Esophagus squamous epithelium (tissue), 4 donors: ENCODE measurements at regions not wholly inside any gene's neighbourhood (a gene's known extent, or its start where the extent isn't known, plus 50 kb on each side); places are given as distances from the start of the nearest gene placed in this dataset.

Source experiments
- POLR2A ChIP-seq, 4 donors: fragments of 450-650 bp; IDR thresholded peaks; one replicate each; pipeline ENCODE4 v1.6.1; 2017; ENCODE audit warnings: antibody characterized with exemption in 4 of 4, mild to moderate bottlenecking in 4 of 4, moderate library complexity in 3 of 4
- TF ChIP-seq, protein P1 (sequence below), 6 experiments: fragments of 450-650 bp in 4 of 6; fragments of 200-600 bp in 2 of 6; sonication (generic) in 2 of 6; IDR thresholded peaks; one replicate each; pipeline ENCODE4 v1.5.1; 2016 to 2019; ENCODE audit warnings: antibody characterized with exemption in 6 of 6, mild to moderate bottlenecking in 4 of 6, moderate library complexity in 4 of 6

DNA sequence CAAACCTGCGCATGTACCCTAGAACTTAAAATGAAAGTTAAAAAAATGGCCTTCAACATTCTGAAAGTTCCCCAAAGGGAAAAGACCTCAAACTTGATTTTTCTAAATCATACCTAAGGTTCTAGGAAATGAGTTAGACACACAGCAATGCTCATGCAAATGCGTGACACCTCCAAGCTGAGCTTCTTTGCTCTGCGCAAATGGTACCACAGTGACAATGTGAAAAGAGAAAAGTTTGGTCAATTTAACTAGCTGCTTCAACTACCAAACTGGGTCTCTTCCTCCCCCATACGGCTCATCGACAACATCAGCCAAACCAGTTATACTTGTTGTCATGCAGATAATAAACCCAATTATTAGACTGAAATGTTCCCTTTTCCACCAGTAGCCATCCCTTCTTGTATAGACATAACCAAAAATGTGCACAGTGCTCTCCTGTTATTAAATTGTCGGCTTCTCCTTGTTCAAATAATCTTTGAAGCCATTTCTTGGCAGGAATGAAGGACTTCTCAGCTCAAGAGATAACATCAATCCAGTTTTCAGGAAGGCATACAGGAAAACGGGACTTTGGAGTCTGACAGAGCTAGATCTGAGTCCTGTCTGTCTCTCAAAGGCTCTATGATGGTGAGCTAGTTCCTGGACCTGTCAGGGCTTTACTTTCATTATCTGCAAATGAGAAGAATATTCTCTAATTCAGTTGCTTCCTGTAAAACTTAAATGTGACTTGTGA lies 185.6 kb upstream of the NR3C1 start:
- no peak for TF ChIP-seq POLR2A (IDR thresholded peaks at IDR 0.05)
- TF ChIP-seq, protein P1, sequence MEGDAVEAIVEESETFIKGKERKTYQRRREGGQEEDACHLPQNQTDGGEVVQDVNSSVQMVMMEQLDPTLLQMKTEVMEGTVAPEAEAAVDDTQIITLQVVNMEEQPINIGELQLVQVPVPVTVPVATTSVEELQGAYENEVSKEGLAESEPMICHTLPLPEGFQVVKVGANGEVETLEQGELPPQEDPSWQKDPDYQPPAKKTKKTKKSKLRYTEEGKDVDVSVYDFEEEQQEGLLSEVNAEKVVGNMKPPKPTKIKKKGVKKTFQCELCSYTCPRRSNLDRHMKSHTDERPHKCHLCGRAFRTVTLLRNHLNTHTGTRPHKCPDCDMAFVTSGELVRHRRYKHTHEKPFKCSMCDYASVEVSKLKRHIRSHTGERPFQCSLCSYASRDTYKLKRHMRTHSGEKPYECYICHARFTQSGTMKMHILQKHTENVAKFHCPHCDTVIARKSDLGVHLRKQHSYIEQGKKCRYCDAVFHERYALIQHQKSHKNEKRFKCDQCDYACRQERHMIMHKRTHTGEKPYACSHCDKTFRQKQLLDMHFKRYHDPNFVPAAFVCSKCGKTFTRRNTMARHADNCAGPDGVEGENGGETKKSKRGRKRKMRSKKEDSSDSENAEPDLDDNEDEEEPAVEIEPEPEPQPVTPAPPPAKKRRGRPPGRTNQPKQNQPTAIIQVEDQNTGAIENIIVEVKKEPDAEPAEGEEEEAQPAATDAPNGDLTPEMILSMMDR (IDR thresholded peaks at IDR 0.05), result no peak
